Activated T-cell treated with anti-CD3 and anti-CD28 coated beads, Interleukin-2, amount 50 U/mL, for 72 hours (primary cell): ENCODE measurements at regions not wholly inside any gene's neighbourhood (a gene's known extent, or its start where the extent isn't known, plus 50 kb on each side); places are given as distances from the start of the nearest gene placed in this dataset.

Experiments used
- ATAC-seq, 2 donors: fragments of 150-1000 bp; cut with Tn5 transposase; replicated peaks in 1 of 2; 2 replicates each; pipeline ENCODE4 v1.10.0; 2021; ENCODE audit warnings: moderate library complexity in 2 of 2, mild to moderate bottlenecking in 1 of 2
- DNase-seq, 2 donors: peaks; one replicate each; pipeline ENCODE4 v3.0.0; 2021 to 2022; ENCODE audit warnings: mixed read lengths in 1 of 2
- H3K27ac Mint-ChIP-seq: one replicate; pipeline ENCODE4 v1.8.0; 2022; ENCODE audit warnings: mild to moderate bottlenecking, moderate library complexity, mixed read lengths
- H3K27me3 Mint-ChIP-seq: one replicate; pipeline ENCODE4 v1.8.0; 2022; ENCODE audit warnings: low read depth, mixed read lengths
- H3K36me3 Mint-ChIP-seq, 2 donors: one replicate each; pipeline ENCODE4 v1.8.0; 2022; ENCODE audit warnings: mixed read lengths in 2 of 2, mild to moderate bottlenecking in 1 of 2; ENCODE audit not compliant: insufficient read depth in 2 of 2
- H3K4me1 Mint-ChIP-seq: one replicate; pipeline ENCODE4 v1.8.0; 2022; ENCODE audit warnings: low read depth, mixed read lengths
- H3K4me3 Mint-ChIP-seq, 2 donors: one replicate each; pipeline ENCODE4 v1.8.0; 2022; ENCODE audit warnings: mild to moderate bottlenecking in 2 of 2, mixed read lengths in 2 of 2, moderate library complexity in 2 of 2
- H3K9me3 Mint-ChIP-seq, 2 donors: one replicate each; pipeline ENCODE4 v1.8.0; 2022; ENCODE audit warnings: mixed read lengths in 2 of 2

GRCh38 chr18:24831081-24831480, 370.6 kb downstream of the HRH4 start:
- no peak for ATAC-seq
- Mint-ChIP-seq H3K27me3 (peaks cover 8% of the 10 kb centered on the region), H3K27ac (no peak overlapping the region), H3K4me1 (no peaks in the 10 kb centered on the region), H3K36me3 (no peaks in the 10 kb centered on the region), H3K4me3 (no peak overlapping the region), H3K9me3 (peaks cover 0 to 2% of the 10 kb centered on the region in 2 donors)
- DNase-seq = no peak

GRCh38 chr18:24831871-24832665, 371.6 kb downstream of the HRH4 start:
- H3K9me3 Mint-ChIP-seq = no peaks in the 10 kb centered on the region
- ATAC-seq = no peak

GRCh38 chr18:24835751-24836150, 375.3 kb downstream of the HRH4 start:
- no peak for ATAC-seq
- Mint-ChIP-seq H3K36me3 (no peaks in the 10 kb centered on the region), H3K27ac (no peak overlapping the region), H3K4me3 (no peak overlapping the region), H3K27me3 (peaks cover under 1% of the 10 kb centered on the region), H3K4me1 (no peaks in the 10 kb centered on the region), H3K9me3 (peaks cover 0 to 2% of the 10 kb centered on the region in 2 donors)
- no peak for DNase-seq

More at GRCh38 chr18:24831871-24832665, 371.6 kb downstream of the HRH4 start:
- H3K36me3 Mint-ChIP-seq = no peaks in the 10 kb centered on the region
- H3K4me3 Mint-ChIP-seq = no peak overlapping the region
- H3K27ac Mint-ChIP-seq = no peak overlapping the region
- no peaks in the 10 kb centered on the region for H3K4me1 Mint-ChIP-seq
- H3K27me3 Mint-ChIP-seq = peaks cover 8% of the 10 kb centered on the region
- no peak for DNase-seq

GRCh38 chr18:24837066-24837465, 376.6 kb downstream of the HRH4 start:
- H3K4me1 Mint-ChIP-seq = no peaks in the 10 kb centered on the region
- H3K36me3 Mint-ChIP-seq = no peaks in the 10 kb centered on the region
- H3K27me3 Mint-ChIP-seq = peaks cover 13% of the 10 kb centered on the region
- ATAC-seq (no peak), DNase-seq (no peak)
- H3K27ac Mint-ChIP-seq = no peak overlapping the region
- no peak overlapping the region for H3K4me3 Mint-ChIP-seq
- H3K9me3 Mint-ChIP-seq = peaks cover 0 to 2% of the 10 kb centered on the region in 2 donors

GRCh38 chr18:24840051-24840450, 379.6 kb downstream of the HRH4 start:
- no peak for ATAC-seq
- Mint-ChIP-seq H3K27me3 (peaks cover 13% of the 10 kb centered on the region), H3K9me3 (peaks cover 0 to 2% of the 10 kb centered on the region in 2 donors), H3K4me1 (no peaks in the 10 kb centered on the region), H3K36me3 (no peaks in the 10 kb centered on the region), H3K4me3 (no peak overlapping the region), H3K27ac (no peak overlapping the region)
- DNase-seq = no peak

GRCh38 chr18:24840640-24841039, 380.2 kb downstream of the HRH4 start:
- Mint-ChIP-seq H3K4me3 (no peak overlapping the region), H3K27ac (no peak overlapping the region), H3K4me1 (no peaks in the 10 kb centered on the region), H3K9me3 (peaks cover 0 to 2% of the 10 kb centered on the region in 2 donors), H3K27me3 (peaks cover 13% of the 10 kb centered on the region), H3K36me3 (no peaks in the 10 kb centered on the region)
- DNase-seq = no peak
- no peak for ATAC-seq

DNA sequence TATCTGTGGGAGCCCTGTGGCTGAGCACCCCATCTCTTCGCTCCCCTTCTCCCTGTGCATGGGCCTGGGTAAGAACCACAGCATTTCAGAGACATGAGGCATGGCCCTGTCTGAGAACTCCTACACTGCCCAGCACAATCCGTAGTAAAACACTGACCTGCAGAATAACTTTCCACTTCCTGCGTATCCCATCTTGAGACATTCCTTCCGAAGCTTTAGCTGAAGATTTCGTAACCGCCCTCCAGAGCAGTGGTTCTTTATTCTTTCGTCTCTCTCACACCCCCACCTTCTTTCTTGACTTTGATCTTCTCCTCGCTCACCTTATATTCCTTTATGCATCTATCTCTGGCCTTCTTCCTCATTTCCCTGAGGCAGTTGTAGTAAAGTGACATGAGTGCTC, 381.1 kb downstream of the HRH4 start:
- Mint-ChIP-seq H3K27ac (no peak overlapping the region), H3K4me1 (no peaks in the 10 kb centered on the region), H3K36me3 (no peaks in the 10 kb centered on the region), H3K9me3 (peaks cover 0 to 2% of the 10 kb centered on the region in 2 donors), H3K4me3 (no peak overlapping the region), H3K27me3 (peaks cover 13% of the 10 kb centered on the region)
- ATAC-seq (no peak), DNase-seq (no peak)

- Mint-ChIP-seq H3K4me3 (no peak overlapping the region), H3K27me3 (peaks cover 13% of the 10 kb centered on the region), H3K4me1 (no peaks in the 10 kb centered on the region), H3K27ac (no peak overlapping the region), H3K36me3 (no peaks in the 10 kb centered on the region), H3K9me3 (peaks cover 0 to 2% of the 10 kb centered on the region in 2 donors)
- ATAC-seq (no peak), DNase-seq (no peak)
Observed at GRCh38 chr18:24843123-24843522, 382.7 kb downstream of the HRH4 start.

DNA sequence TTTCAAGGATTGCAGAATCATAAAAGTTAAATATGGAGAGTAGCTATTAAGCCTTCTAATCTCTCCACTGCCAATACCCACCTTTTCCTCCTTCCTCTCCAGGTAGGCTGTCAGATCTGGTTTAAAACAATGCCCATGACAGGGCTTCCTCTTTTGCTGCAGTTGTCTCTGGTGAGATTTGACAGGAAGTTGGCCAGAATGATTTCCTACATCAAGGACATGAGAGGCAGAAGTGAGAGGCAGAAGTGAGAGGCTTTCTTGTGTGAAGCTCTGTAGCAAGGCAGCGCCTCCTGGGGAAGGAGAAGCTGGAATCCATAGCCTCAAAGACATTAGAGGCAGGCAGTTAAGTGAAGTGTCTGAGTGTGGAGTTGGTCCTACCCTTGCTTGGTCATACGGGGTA, 385.7 kb downstream of the HRH4 start:
- no peaks in the 10 kb centered on the region for H3K36me3 Mint-ChIP-seq
- peaks cover 0 to 1% of the 10 kb centered on the region in 2 donors for H3K9me3 Mint-ChIP-seq
- no peaks in the 10 kb centered on the region for H3K4me1 Mint-ChIP-seq
- ATAC-seq = no peak
- no peak for DNase-seq
- peaks cover 22% of the 10 kb centered on the region for H3K27me3 Mint-ChIP-seq
- no peak overlapping the region for H3K27ac Mint-ChIP-seq
- H3K4me3 Mint-ChIP-seq = no peak overlapping the region

GRCh38 chr18:24850532-24850931, 390.1 kb downstream of the HRH4 start:
- no peak for ATAC-seq

GRCh38 chr18:24853076-24853475, 392.6 kb downstream of the HRH4 start:
- H3K27me3 Mint-ChIP-seq = peaks cover 18% of the 10 kb centered on the region
- H3K27ac Mint-ChIP-seq = no peak overlapping the region
- no peak overlapping the region for H3K4me3 Mint-ChIP-seq
- ATAC-seq (no peak), DNase-seq (no peak)
- no peaks in the 10 kb centered on the region for H3K4me1 Mint-ChIP-seq
- no peaks in the 10 kb centered on the region for H3K36me3 Mint-ChIP-seq
- peaks cover 2 to 4% of the 10 kb centered on the region in 2 donors for H3K9me3 Mint-ChIP-seq

More at GRCh38 chr18:24850532-24850931, 390.1 kb downstream of the HRH4 start:
- H3K36me3 Mint-ChIP-seq = no peaks in the 10 kb centered on the region
- H3K4me1 Mint-ChIP-seq = no peaks in the 10 kb centered on the region
- H3K27me3 Mint-ChIP-seq = peaks cover 18% of the 10 kb centered on the region
- no peak for DNase-seq
- H3K27ac Mint-ChIP-seq = no peak overlapping the region
- peaks cover 2 to 4% of the 10 kb centered on the region in 2 donors for H3K9me3 Mint-ChIP-seq
- H3K4me3 Mint-ChIP-seq = no peak overlapping the region

GRCh38 chr18:24860978-24861680, 400.7 kb downstream of the HRH4 start:
- no peak for DNase-seq
- Mint-ChIP-seq H3K36me3 (no peaks in the 10 kb centered on the region), H3K4me1 (no peaks in the 10 kb centered on the region), H3K9me3 (no peaks in the 10 kb centered on the region), H3K27ac (no peak overlapping the region), H3K27me3 (no peaks in the 10 kb centered on the region), H3K4me3 (no peak overlapping the region)
- no peak for ATAC-seq

DNA sequence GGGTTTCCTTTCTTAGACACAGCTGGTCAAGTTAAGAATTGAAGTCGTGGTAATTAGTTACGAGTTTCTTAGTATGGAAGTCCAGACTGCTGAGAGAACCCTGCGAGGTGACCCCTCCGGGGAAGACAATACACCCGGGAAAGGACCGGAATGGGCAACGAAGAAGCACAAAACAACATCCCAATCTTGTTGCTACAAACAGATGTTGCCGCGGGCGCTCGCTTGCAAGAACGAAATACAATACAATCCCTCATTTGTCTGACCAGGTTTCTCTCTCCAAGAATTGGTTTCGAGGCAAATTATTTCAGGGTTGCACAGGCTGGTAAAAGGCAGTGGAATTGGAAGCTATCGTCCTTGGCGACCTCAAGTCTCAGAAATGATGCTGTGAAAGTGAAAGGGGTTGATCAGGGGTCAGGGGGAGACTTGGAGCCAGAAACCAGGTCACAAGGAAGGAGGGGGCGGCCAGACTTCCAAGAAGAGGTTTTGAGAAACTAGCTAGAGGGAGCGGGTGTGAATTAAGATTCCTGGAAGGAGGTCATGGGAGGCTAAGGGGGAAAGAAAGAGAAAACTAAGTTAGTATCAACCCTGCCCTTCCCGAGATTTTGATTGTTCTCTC, 401.9 kb downstream of the HRH4 start:
- H3K4me3 Mint-ChIP-seq = no peak overlapping the region
- ATAC-seq (no peak), DNase-seq (no peak)
- no peaks in the 10 kb centered on the region for H3K4me1 Mint-ChIP-seq
- H3K27me3 Mint-ChIP-seq = no peaks in the 10 kb centered on the region
- no peaks in the 10 kb centered on the region for H3K36me3 Mint-ChIP-seq
- no peak overlapping the region for H3K27ac Mint-ChIP-seq
- H3K9me3 Mint-ChIP-seq = no peaks in the 10 kb centered on the region
